ENCODE measurements at regions not wholly inside any gene's neighbourhood (a gene's known extent, or its start where the extent isn't known, plus 50 kb on each side); places are given as distances from the start of the nearest gene placed in this dataset.

GRCh38 chr13:31540281-31540680, 199.0 kb upstream of the RXFP2 start:
- H3K36me3 ChIP-seq (ENCODE audit: low read depth, low read length) = no peaks in the 10 kb centered on the region
- no TSS peak for BruUV-seq (replicated peaks)
- no peak overlapping the region for H3K9ac ChIP-seq (ENCODE audit: low read length)
- intact Hi-C loops (cut with micrococcal nuclease) = no loop called here
- TF ChIP-seq, protein P1, sequence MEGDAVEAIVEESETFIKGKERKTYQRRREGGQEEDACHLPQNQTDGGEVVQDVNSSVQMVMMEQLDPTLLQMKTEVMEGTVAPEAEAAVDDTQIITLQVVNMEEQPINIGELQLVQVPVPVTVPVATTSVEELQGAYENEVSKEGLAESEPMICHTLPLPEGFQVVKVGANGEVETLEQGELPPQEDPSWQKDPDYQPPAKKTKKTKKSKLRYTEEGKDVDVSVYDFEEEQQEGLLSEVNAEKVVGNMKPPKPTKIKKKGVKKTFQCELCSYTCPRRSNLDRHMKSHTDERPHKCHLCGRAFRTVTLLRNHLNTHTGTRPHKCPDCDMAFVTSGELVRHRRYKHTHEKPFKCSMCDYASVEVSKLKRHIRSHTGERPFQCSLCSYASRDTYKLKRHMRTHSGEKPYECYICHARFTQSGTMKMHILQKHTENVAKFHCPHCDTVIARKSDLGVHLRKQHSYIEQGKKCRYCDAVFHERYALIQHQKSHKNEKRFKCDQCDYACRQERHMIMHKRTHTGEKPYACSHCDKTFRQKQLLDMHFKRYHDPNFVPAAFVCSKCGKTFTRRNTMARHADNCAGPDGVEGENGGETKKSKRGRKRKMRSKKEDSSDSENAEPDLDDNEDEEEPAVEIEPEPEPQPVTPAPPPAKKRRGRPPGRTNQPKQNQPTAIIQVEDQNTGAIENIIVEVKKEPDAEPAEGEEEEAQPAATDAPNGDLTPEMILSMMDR (conservative IDR thresholded peaks at IDR 0.05; ENCODE audit: low read depth, low read length) = no peak
- no peak for TF ChIP-seq EZH2phosphoT487 (IDR thresholded peaks at IDR 0.05; ENCODE audit: borderline replicate concordance, low read length)
- no peak for TF ChIP-seq EZH2 (IDR thresholded peaks at IDR 0.05; ENCODE audit: low read length, unreplicated experiment)
- ChIA-PET CTCF (no interaction called here), POLR2A (ENCODE audit: unreplicated experiment) (no interaction called here)
- no peaks in the 10 kb centered on the region for H4K20me1 ChIP-seq (ENCODE audit: low read length)
- no peak overlapping the region for H3K4me3 ChIP-seq (ENCODE audit: low read length)
- no peak overlapping the region for H3K4me2 ChIP-seq (ENCODE audit: low read length)
- H3K9me3 ChIP-seq (ENCODE audit: low read length) = no peaks in the 10 kb centered on the region
- no peaks in the 10 kb centered on the region for H3K9me2 ChIP-seq (replicated peaks; ENCODE audit: low read length)
- no peaks in the 10 kb centered on the region for H3F3A ChIP-seq (ENCODE audit: low read length, unreplicated experiment)
- H2AFZ ChIP-seq (ENCODE audit: low read length) = no peak overlapping the region
- ATAC-seq (no peak), DNase-seq (peak; percentile 7)
- H3K4me1 ChIP-seq (ENCODE audit: insufficient read depth, low read length) = no peaks in the 10 kb centered on the region
- no peaks in the 10 kb centered on the region; the same call in 1 of the 2 replicates for H3K27me3 ChIP-seq (ENCODE audit: low read length)
- no peaks in the 10 kb centered on the region for H3K79me2 ChIP-seq (ENCODE audit: low read length)
- H3K27ac ChIP-seq (ENCODE audit: low read length) = no peak overlapping the region

- no peaks in the 10 kb centered on the region for H3K79me2 ChIP-seq (ENCODE audit: low read length)
- no peak for ATAC-seq
- no peak overlapping the region for H3K27ac ChIP-seq (ENCODE audit: low read length)
- POLR2A ChIA-PET (ENCODE audit: unreplicated experiment) = no interaction called here
- TF ChIP-seq EZH2phosphoT487 (IDR thresholded peaks at IDR 0.05; ENCODE audit: borderline replicate concordance, low read length) = no peak
- TF ChIP-seq, protein P1 (conservative IDR thresholded peaks at IDR 0.05; ENCODE audit: low read depth, low read length) = no peak
- TF ChIP-seq EZH2 (IDR thresholded peaks at IDR 0.05; ENCODE audit: low read length, unreplicated experiment) = no peak
- H3K4me2 ChIP-seq (ENCODE audit: low read length) = no peak overlapping the region
- no peak overlapping the region for H2AFZ ChIP-seq (ENCODE audit: low read length)
- DNase-seq = no peak
- no peaks in the 10 kb centered on the region for H3K36me3 ChIP-seq (ENCODE audit: low read depth, low read length)
- H4K20me1 ChIP-seq (ENCODE audit: low read length) = no peaks in the 10 kb centered on the region
- H3K4me1 ChIP-seq (ENCODE audit: insufficient read depth, low read length) = no peaks in the 10 kb centered on the region
- CTCF ChIA-PET = no interaction called here
- intact Hi-C loops (cut with micrococcal nuclease) = no loop called here
- BruUV-seq (replicated peaks) = no TSS peak
- no peak overlapping the region for H3K4me3 ChIP-seq (ENCODE audit: low read length)
- no peaks in the 10 kb centered on the region for H3F3A ChIP-seq (ENCODE audit: low read length, unreplicated experiment)
- no peaks in the 10 kb centered on the region for H3K27me3 ChIP-seq (ENCODE audit: low read length)
- H3K9me2 ChIP-seq (replicated peaks; ENCODE audit: low read length) = no peaks in the 10 kb centered on the region
- no peak overlapping the region for H3K9ac ChIP-seq (ENCODE audit: low read length)
- no peaks in the 10 kb centered on the region for H3K9me3 ChIP-seq (ENCODE audit: low read length)
These were observed 196.1 kb upstream of the RXFP2 start for GRCh38 chr13:31543190-31543589.

GRCh38 chr13:31545616-31546015, 193.7 kb upstream of the RXFP2 start:
- H3K9me2 ChIP-seq (replicated peaks; ENCODE audit: low read length) = no peaks in the 10 kb centered on the region
- H3K4me1 ChIP-seq (ENCODE audit: insufficient read depth, low read length) = no peaks in the 10 kb centered on the region
- POLR2A ChIA-PET (ENCODE audit: unreplicated experiment) = no interaction called here
- H3F3A ChIP-seq (ENCODE audit: low read length, unreplicated experiment) = no peaks in the 10 kb centered on the region
- no peak overlapping the region for H3K27ac ChIP-seq (ENCODE audit: low read length)
- DNase-seq (no peak), ATAC-seq (no peak)
- H4K20me1 ChIP-seq (ENCODE audit: low read length) = no peaks in the 10 kb centered on the region
- CTCF ChIA-PET = no interaction called here
- no peaks in the 10 kb centered on the region for H3K79me2 ChIP-seq (ENCODE audit: low read length)
- intact Hi-C loops (cut with micrococcal nuclease) = no loop called here
- H3K9me3 ChIP-seq (ENCODE audit: low read length) = no peaks in the 10 kb centered on the region
- H3K9ac ChIP-seq (ENCODE audit: low read length) = no peak overlapping the region
- H3K36me3 ChIP-seq (ENCODE audit: low read depth, low read length) = no peaks in the 10 kb centered on the region
- H3K4me2 ChIP-seq (ENCODE audit: low read length) = no peak overlapping the region
- TF ChIP-seq EZH2 (IDR thresholded peaks at IDR 0.05; ENCODE audit: low read length, unreplicated experiment) (no peak), EZH2phosphoT487 (IDR thresholded peaks at IDR 0.05; ENCODE audit: borderline replicate concordance, low read length) (no peak)
- TF ChIP-seq, protein P1 (conservative IDR thresholded peaks at IDR 0.05; ENCODE audit: low read depth, low read length) = no peak
- H3K4me3 ChIP-seq (ENCODE audit: low read length) = no peak overlapping the region
- H3K27me3 ChIP-seq (ENCODE audit: low read length) = peaks cover 3% of the 10 kb centered on the region; the same call in 1 of the 2 replicates
- no peak overlapping the region for H2AFZ ChIP-seq (ENCODE audit: low read length)
- no TSS peak for BruUV-seq (replicated peaks)
